GM12864 (cell line): ENCODE measurements at regions not wholly inside any gene's neighbourhood (a gene's known extent, or its start where the extent isn't known, plus 50 kb on each side); places are given as distances from the start of the nearest gene placed in this dataset.

Experiments used
- DNase-seq: peaks from one replicate; pipeline ENCODE4 v3.0.0-alpha.2; 2011; ENCODE audit warnings: low read depth
- H3K4me3 ChIP-seq: 2 replicates; pipeline ENCODE4 v1.5.1; 2011; ENCODE audit warnings: mild to moderate bottlenecking, low read depth, low read length, control low read depth
- TF ChIP-seq, protein P1 (sequence below): IDR thresholded peaks from 2 replicates; pipeline ENCODE4 v1.5.1; 2011; ENCODE audit warnings: low read depth, mild to moderate bottlenecking, moderate library complexity, low read length, control low read depth, inconsistent platforms; ENCODE audit errors: missing control alignments

DNA sequence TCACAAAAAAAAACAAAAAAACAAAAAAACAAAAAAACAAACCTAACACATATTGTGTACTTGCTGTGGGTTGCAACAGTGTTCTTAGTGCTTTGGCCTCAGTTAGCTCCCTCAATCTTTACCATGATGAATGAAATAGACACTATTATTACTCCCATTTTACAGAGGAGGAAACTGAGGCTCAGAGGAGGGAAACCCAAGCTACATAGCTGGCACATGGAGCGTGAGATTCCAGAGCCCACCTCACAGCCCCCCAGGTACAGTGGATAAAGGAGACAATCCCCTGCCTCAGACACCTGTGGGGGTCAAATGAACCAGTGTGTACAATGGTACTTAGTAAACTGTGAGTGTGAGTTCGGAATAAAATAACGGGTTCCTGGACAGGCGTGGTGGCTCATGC lies 104.9 kb upstream of the SMAD3 start:
- TF ChIP-seq, protein P1, sequence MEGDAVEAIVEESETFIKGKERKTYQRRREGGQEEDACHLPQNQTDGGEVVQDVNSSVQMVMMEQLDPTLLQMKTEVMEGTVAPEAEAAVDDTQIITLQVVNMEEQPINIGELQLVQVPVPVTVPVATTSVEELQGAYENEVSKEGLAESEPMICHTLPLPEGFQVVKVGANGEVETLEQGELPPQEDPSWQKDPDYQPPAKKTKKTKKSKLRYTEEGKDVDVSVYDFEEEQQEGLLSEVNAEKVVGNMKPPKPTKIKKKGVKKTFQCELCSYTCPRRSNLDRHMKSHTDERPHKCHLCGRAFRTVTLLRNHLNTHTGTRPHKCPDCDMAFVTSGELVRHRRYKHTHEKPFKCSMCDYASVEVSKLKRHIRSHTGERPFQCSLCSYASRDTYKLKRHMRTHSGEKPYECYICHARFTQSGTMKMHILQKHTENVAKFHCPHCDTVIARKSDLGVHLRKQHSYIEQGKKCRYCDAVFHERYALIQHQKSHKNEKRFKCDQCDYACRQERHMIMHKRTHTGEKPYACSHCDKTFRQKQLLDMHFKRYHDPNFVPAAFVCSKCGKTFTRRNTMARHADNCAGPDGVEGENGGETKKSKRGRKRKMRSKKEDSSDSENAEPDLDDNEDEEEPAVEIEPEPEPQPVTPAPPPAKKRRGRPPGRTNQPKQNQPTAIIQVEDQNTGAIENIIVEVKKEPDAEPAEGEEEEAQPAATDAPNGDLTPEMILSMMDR, result no peak
- H3K4me3 ChIP-seq, result no peak overlapping the region
- DNase-seq, result no peak

DNA sequence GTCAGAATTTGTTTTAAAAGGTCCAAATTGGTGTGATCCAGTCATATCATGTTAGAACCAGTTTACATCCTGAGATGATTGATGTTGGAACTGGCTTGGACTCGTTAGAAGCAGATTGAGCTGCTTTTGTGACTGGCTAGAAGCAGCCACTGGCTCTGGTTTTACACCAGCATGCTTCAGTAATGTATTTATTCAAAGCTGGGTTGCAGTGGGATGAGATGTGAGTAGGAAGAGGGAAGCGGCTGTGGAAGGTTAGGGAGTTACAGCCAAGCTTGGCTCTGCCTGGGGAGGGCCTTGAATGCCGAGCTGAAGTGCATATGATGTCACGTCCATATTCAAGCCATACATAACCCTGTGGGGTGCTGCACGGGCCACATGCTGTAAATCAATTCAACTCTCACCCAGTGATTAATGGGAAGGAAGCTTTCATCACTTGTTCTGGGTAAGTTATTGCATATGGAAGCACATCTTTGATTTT lies 104.0 kb upstream of the SMAD3 start:
- no peak for DNase-seq
- TF ChIP-seq, protein P1, result no peak
- H3K4me3 ChIP-seq, result no peak overlapping the region

DNA sequence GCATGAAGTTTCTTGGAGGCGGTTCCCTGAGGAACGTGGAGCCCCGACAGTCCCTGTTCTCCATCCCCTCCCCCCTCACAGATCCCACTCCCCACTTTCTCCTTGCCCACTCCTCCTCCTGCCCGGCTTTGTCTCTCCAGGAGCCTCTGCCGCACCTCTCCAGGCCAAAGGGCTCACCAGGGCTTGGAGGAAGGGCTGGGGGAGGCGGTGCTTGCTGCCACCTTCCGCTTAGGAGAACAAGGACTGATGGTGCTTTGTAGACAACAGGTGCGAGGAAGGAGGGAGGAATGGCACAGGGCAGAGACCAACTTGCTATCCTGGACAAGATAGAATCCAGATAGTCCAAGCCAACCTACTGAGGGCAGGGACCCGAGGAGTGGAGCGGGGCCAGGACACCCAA lies 103.5 kb upstream of the SMAD3 start:
- TF ChIP-seq, protein P1, result no peak
- no peak overlapping the region for H3K4me3 ChIP-seq
- no peak for DNase-seq

DNA sequence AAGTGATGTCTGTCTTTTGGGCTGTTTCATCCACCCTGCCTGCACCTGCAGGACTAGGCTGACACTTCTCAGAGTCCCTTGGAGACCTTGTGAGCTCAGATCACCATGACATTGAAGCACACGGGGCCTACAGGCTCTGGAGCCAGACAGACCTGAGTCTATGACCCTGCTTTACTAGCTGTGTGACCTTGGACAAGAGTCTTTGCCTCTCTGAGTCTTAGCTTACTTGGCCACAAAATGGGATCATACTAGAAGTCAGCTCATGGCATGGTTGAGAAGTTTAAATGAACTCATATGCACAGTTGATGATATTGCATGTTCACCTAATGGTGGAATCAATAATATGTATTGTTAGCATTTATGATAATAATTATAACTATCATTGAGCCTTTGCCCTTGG lies 102.9 kb upstream of the SMAD3 start:
- TF ChIP-seq, protein P1, result no peak
- no peak overlapping the region for H3K4me3 ChIP-seq
- DNase-seq, result no peak

DNA sequence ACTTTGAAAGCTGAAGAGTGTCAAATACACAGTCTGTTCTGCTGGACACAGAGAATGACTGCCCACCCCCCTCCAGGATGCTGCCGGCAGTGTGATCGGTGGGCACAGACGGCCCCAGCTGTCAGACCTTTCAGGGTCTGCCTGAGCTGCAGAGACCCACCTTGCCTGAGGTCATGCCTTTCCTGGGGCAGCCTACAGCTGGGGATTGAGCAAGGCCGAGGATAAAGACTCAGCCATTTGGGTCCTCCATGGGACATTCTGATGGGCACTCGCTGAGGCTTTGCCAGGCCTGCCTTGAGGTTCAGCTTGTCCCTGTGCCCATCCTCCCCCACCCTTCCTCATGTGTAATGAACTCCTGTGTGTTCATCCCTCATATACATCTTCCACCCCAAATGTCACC lies 102.3 kb upstream of the SMAD3 start:
- H3K4me3 ChIP-seq, result no peak overlapping the region
- DNase-seq, result no peak
- TF ChIP-seq, protein P1, result no peak

DNA sequence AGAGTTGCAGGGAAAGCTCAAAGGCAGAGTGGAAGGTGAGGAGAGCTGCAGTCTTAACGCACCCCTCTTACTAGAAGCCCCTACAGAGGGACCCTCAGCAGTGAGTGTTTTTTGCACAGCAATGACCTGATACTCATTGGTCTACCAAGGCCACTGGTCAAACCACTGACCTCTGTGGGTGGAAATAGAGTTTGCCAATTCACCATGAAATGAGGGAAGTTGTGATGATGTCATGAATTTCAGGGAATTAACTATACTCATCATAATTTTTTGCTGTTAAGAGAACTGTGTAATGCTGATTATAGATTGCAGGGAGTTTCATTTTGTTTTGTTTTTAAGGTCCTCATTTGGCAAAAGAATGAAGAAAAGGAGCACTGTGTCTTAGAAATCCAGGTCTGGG lies 101.7 kb upstream of the SMAD3 start:
- no peak overlapping the region for H3K4me3 ChIP-seq
- DNase-seq, result no peak
- TF ChIP-seq, protein P1, result no peak

DNA sequence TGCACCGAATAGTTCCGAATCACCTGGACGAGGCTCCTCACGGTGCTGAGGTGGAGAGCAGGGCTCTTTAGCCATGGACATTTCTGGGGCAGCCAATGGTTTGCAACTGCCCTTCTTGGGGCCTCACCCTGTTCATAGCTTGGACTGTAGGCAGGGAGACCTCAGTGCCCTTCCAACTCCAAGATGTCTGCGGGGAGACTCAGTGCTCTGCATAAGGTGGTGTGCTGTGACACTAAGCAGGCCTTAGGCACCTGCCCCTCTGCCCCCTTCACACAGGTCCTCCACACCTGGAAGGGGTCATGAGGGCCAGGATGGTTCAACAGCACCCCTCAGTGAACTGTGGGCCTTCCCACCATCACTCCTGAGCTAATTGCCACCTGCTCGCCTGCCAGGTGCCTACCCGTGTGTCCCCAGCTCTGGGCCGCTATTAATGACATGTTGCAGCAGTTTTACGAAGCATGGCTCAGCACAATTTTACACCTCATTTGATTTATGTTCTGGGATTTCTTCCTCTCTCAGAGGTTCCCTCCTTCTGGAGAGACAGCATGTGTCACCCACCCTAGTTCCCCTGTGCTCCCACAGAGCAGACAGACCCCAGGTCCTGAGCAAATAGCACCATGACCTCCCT lies 101.2 kb upstream of the SMAD3 start:
- DNase-seq, result no peak
- TF ChIP-seq, protein P1, result no peak
- no peak overlapping the region for H3K4me3 ChIP-seq
